GM21381 (cell line): ENCODE measurements at regions not wholly inside any gene's neighbourhood (a gene's known extent, or its start where the extent isn't known, plus 50 kb on each side); places are given as distances from the start of the nearest gene placed in this dataset.
"Not testable (repeated sequence)": the region's sequence is repeated elsewhere in the genome, so short reads cannot be mapped to it uniquely, and the experiment has no call there.

Experiments used
- ATAC-seq: cut with Tn5 transposase; IDR thresholded peaks from one replicate; pipeline ENCODE4 v1.9.1; 2021; ENCODE audit warnings: mild to moderate bottlenecking, moderate library complexity; ENCODE audit not compliant: unreplicated experiment

DNA sequence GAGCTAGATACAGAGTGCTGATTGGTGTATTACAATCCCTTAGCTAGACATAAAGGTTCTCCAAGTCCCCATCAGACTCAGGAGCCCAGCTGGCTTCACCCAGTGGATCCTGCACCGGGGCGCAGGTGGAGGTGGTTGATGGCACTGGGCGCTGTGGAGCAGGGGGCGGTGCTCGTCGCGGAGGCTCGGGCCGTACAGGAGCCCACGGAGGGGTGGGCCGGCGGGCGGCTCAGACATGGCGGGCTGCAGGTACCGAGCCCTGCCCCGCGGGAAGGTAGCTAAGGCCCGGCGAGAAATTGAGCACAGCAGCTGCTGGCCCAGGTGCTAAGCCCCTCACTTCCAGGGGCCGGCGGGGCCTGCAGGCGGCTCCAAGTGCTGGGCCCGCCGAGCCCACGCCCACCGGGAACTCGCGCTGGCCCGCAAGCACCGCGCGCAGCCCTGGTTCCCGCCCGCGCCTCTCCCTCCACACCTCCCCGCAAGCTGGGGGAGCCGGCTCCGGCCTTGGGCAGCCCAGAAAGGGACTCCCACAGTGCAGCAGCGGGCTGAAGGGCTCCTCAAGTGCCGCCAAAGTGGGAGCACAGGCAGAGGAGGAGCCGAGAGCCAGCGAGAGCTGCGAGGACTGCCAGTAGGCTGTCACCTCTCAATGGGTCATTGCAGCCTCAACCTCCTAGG, 96.4 kb upstream of the MYO10 start:
- not testable (repeated sequence) for ATAC-seq

DNA sequence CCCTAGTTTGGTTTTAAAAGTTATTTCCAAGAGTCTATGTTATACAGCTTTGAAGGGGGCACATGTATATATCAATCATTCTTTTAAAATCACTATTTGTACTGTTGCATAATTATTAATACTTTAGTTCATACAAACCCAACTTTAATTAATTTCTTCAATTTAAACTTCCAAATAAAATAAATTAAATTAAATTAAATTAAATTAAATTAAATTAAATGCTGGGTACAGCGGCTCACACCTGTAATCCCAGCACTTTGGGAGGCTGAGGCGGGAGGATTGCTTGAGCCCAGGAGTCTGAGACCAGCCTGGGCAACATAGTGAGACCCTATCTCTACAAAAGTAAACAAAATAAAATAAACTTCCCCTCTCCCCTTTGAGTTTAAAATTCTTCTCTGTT, 98.9 kb upstream of the MYO10 start:
- not testable (repeated sequence) for ATAC-seq

DNA sequence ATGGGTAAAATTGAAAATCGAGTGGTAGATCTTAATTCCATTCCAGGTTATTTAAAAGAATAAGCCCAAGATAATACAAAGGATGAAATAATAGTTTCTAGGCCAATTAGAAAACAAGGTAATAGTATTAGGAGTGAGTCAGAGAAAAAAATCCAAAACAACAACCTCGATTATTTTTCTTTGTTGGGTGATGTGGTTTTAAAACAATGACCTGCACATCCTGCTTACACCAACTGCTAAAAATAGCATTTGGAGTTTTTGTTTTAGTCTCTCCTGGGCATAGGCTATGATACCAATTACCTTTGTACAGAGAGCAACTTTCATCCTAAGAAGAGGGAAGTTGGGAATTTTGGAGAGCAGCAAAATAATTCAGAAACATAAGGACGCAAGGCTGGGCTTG, 101.7 kb upstream of the MYO10 start:
- ATAC-seq: no peak

DNA sequence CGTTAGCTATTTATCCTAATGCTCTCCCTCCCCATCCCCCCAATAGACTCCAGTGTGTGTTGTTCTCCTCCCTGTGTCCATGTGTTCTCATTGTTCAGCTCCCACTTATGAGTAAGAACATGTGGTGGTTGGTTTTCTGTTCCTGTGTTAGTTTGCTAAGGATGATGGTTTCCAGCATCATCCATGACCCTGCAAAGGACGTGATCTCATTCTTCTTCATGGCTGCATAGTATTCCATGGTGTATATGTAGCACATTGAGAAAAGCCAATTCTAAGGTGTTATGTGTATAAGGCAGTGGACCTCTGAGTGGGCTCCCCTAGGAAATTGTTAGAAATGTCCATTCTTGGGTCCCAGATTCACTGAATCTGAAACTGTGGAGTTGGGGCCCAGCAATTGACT, 103.1 kb upstream of the MYO10 start:
- ATAC-seq: no peak

DNA sequence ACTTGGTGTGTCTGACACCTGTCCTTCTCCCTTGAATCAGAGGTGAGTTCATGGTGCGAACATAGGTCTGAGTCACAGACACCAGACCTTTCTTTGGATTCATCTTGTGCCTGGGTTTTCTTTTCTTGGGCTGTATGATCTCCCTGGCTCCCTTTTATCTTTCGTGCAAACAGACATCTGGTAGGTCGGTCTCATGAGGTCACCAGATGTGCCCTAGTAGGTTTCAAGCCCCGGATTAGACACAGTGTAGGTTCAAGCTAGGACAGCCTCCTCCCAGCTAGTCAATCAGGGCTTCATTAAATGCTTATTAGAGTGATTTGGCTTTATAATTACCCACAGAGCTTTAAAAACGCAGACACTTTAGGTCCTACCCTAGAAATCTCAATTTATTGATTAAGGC, 106.0 kb upstream of the MYO10 start:
- ATAC-seq: no peak

DNA sequence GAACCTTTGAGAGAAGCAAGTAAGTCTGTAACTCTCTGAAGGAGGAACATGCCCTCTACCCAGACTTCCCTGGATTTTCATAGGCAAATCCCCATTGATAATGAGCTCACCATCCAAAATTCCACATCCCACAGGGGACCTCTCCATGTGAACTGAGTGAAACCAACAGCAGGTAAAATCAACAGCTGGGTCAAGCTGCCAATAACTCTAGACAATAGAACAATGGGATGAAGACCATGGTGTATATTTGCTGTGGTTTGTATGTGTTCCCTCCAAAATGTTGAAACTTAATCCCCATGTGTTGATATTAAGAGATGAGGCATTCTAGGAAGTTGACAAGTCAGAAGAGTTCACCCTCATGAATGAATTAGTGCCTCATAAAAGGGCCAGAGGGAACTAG, 110.2 kb upstream of the MYO10 start:
- ATAC-seq: no peak

DNA sequence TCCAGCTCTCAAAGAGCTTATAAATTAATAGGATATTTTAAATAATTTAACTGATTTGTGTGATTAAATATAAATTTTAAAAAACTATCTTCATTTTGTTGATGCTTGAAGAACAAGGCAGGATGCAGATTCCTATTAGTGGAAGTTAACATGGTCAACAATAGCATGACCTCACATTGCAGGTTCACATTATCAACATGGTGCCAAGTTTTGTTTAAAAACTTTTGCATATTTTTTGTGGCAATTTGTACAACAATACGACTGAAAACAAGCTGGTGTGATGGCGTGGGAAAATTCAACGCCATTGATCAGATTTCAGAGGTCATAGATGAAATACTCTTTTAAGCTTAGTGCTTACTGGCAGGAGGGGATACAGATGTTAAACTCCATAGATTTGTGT, 114.1 kb upstream of the MYO10 start:
- ATAC-seq: no peak

DNA sequence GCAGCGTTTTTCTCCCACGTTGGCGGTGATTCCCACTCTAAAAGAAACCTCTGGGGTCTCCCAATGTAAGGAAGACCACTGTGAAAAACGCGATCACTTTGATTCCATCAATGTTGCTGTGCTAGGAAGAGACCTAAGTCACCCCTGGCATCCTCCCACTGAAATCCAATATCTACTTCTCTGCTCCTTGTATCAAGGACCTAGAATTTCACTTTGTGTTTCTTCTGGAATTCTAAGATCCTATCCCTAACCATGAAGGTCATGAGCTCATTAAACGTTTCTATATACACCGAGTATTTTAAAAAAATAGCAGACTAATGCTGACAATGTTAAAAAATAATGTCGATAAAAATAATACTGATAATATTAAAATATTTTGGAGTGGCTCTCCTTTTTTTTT, 118.8 kb upstream of the MYO10 start:
- no peak for ATAC-seq

DNA sequence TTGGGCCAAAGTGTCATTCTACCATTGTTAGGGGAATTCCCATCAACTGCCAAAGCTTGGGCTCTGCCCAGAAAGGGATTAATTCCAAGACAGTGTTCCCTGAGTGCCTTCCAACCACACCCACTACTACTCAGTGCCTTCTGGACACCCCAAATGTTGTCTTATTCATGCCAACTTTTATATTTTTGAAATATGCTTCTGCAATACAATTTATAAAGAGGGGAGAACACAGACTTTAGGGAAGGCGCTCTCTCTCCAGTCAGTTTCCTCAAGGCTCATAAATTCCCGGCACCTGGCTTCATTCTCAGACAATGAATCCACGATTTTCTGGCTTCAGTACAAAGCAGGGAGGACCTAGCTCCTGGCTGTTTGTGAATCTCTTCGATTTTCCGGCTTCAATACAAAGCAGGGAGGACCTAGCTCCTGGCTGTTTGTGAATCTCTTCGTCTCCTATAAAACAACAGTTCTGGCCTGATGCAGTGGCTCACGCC, 120.1 kb upstream of the MYO10 start:
- ATAC-seq: no peak

DNA sequence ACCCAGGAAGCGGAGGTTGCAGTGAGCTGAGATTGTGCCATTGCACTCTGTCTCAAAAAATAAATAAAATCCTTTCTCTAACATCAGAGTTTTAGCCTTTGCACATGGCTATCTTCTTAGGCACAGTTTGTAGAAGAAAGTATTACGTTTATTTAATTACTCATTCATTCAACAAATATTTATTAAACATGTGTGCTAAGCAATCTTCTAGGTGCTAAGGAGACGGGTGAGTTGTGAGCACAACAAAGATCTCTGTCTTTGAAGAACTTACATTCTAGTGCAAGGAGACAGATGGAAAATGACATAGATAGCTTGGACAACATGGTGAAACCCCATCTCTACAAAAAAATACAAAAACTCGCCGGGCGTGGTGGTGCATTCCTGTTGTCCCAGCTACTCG, 122.3 kb upstream of the MYO10 start:
- no peak for ATAC-seq

DNA sequence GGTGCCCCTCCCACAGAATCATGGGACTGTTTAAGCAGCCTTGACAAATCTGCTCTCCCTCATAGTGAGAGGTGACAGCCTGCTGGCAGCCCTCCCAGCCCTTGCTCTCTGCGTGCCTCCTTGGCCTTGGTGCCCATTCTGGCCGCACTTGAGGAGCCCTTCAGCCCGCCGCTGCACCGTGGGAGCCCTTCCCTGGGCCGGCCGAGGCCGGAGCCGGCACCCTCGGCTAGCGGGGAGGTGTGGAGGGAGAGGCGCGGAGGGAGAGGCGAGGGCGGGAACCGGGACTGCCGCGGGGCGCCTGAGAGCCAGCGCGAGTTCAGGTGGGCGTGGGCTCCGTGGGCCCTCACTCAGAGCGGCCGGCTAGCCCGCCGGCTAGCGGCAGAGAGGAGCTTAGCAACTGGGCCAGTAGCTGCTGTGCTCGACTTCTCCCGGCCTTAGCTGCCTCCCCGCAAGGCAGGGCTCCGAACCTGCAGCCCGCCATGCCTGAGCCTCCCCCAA, 125.9 kb upstream of the MYO10 start:
- ATAC-seq: no peak

DNA sequence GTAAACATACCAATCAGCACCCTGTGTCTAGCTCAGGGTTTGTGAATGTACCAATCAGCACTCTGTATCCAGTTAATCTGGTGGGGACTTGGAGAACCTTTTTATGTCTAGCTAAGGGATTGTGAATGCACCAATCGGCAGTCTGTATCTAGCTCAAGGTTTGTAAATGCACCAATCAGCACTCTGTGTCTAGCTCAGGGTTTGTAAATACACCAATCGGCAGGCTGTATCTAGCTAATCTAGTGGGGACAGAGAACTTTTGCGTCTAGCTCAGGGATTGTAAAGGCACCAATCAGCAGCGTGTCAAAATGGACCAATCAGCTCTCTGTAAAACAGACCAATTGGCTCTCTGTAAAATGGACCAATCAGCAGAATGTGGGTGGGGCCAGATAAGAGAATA, 126.7 kb upstream of the MYO10 start:
- ATAC-seq: not testable (repeated sequence)

DNA sequence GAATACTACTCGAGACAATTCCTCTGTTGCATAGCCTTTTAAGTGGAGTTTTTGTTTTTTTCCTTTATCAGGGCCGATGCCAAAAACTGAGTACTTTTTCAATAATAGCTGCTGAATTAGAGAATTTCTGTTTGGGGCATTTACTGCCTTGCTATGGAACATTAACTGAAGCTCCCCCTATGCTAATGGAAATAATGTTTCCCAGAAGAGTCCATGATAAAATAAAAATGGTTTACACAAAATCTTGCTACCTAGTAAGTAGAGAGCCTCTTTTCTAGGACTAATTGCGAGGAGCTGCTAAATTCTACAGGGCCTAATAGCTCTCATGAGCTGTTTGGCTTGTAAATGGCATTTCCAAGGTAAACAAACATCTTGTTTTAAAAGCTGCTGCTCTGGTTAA, 128.2 kb upstream of the MYO10 start:
- no peak for ATAC-seq

DNA sequence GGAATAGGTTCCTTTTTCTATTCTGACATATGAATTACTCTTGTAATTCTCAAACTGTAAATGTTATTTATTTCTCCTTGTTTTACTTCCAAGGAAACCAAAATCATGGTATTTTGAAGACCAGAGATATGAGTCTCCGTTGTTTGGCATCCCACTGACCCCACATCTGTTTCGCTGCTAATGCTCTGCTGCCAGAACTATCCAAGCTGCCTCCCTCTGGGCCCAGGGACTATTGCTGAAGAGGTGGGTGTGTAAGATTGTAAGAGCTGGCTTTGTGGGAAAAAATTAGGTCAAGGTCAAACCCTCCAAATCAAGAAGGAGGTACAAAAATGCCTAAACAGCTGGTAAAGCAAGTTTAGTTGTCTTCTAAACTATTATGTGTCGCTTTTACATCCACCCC, 129.4 kb upstream of the MYO10 start:
- no peak for ATAC-seq

DNA sequence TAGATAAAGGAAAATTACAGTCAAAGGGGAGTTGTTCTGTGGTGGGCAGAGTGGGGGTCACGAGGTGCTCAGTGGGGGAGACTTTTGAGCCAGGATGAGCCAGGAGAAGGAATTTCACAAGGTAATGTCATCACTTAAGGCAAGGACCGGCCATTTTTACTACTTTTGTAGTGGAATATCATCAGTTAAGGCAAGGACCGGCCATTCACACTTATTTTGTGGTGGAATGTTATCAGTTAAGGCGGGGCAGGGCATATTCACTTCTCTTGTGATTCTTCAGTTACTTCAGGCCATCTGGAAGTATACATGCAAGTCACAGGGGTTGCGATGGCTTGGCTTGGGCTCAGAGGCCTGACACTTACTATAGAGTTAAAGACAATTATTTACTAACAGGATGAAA, 129.9 kb upstream of the MYO10 start:
- ATAC-seq: not testable (repeated sequence)

DNA sequence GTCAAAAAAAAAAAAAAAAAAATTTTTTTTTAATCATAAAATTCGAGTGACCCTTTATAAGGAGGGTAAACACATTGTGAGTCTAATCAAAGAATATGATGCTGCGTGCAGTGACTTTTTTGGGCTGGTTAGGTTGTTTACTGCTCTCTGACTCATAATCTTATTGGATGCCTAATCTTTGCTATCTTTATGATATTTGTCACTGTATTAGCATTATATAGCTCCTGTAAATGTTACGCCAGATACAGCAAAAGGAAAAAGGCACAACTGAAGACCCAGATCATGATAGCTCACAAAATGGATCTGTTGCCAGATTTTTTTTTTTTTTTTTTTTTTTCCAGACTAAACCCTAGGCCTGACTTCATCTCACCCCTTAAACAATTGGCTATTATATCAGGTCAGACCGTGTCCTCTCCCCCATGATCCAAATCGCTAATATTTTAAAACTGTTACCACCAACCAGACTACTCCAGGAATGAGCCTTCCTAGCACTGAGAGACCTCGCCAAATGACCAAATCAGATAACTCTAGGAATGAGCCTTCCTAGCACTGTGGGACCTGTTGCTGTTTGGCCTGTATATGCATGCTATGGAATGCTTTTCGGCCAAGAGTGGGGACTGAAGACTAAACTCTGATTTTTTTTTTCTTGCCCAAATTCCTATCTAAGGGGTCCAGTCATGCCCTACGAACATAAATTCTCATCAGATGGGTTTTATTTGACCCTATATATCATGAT, 131.7 kb upstream of the MYO10 start:
- no peak for ATAC-seq

DNA sequence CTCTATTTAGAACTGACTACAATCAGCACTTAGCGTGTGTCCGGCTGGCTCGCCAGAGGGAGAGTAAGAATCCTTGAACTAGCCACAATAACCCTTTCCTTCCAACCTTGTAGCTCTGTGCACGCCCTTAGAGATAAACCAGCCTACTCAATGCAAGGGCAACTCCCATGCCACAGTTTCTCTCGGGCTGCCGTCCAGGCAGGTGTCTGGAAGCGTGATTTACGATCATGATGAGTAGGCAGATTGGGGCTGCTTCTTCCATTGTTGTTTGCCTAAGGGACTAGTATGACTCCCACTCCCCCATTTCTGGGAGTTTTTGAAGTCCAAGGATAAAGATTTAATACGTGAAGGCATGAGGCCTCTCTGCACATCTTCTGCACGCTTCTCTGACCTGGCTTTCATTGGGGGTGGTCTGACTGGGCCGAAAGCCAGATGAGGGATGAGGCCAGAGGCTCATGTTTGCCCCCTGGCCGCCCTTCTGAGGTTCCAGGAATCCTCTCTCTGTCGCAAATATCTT, 134.0 kb upstream of the MYO10 start:
- ATAC-seq: no peak

DNA sequence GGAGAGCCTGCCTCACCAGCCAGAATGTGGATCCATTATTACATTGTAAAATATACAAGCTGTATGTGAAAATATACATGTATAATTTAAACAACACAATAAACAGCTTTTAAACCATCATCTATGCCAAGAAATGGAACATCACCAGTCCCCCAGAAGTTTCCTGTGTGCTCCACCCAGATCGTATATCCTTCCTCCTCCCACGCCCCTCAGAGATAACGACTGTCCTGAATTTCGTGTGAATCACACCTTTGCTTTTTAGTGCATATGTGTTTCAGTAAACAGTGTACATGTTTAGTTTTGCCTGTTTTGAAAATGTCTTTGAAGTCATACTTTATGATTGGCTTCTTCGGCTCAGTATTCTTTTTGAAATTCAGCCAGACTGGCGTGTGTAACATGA, 134.6 kb upstream of the MYO10 start:
- no peak for ATAC-seq

DNA sequence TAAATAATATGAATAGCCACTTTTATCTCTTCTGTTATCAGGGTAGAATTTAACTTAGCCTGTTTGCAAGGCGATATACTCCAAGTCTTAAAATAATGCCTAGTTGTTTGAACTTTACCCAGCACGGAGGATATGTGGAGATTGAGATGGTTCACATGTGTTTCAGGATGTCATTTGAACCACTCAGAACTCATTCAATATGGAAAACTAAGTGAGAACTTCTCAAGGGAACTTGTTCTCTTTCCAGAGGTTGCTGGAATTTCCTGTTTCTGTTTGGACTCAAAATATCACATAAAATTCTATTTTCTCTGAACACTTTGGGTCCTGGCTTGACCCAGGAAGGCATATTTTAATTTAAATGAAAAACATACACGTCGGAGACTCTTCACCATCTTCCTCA, 139.1 kb upstream of the MYO10 start:
- ATAC-seq: no peak

DNA sequence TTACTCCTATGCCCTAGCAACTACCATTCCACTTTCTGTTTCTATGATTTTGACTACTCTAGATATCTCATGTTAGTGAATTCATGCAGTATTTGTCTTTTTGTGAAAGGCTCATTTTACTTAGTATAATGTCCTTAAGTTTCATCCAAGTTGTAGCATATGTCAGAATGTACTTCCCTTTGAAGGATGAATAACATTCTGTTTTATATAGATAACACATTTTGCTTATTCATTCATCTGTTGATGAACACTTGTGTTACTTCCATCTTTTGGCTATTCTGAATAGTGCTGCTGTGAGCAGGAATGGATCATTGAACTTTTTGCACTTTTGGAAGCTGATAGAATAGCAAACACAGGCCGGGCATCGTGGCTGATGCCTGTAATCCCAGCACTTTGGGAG, 140.2 kb upstream of the MYO10 start:
- ATAC-seq: no peak

DNA sequence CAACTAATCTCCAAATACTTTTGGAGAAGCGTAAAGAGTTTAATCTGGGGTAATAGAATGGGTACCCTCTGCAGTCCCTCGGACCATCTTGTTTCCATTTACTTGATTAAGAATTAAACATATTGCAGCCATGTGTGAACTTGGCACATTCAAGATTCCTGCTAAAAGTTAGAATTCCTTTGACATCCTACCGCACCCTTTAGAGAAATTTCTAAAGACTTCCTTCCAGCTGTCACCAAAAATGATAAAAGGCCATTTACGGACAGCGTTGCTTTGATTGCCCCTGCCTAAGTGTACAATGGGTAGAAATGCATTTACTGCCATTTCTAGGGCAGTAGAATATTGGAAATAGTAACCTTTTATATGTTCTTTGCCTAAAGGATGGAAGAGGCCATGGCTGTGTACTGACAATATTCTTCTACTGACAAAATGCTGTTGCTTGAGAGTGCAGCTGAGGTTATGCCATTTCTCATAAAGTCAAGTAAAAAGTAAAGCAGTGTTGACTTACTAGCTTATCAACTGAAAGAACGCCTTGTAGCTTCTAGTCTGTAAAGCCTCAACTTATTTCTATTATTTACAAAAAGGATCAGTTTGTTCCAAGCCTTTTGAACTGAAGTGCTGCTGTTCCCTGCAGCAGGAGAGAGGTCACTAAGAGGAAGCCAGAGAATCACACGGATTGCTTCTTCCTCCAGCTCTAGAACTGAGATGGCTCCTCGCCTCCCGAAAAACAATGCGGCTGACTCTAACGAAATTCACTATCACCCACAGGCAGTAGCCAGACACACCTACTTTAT, 139.8 kb upstream of the BASP1 start:
- ATAC-seq: no peak
